ENCODE measurements at regions not wholly inside any gene's neighbourhood (a gene's known extent, or its start where the extent isn't known, plus 50 kb on each side); places are given as distances from the start of the nearest gene placed in this dataset.

DNA sequence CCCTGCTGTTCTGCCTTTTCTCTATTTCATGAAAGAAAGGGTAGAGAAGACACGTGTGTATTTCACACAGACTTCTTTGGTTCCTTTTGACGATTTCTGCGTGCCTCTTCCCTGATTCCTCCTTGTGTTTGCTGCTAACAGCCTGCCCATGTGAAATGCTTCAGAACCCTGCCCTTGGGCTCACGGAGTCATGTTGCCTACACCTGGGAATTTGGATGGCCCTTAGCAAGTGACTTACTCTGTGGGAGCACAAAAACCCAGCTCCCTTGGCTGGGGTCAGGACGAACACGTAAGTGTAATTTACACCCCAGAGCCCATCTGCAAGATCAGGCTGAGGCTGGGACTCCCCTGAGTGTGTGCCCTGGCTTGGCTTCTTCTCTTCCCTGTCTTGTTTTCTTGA, 220.3 kb upstream of the BCOR start:
- TF ChIP-seq ZNF883 (CRISPR knock-in tag; IDR thresholded peaks at IDR 0.05; ENCODE audit: not compliant biosample characterization) (no peak), PHF8 (CRISPR knock-in tag; IDR thresholded peaks at IDR 0.05) (no peak), TRIM24 (CRISPR knock-in tag; IDR thresholded peaks at IDR 0.05) (no peak), MLLT10 (CRISPR knock-in tag; IDR thresholded peaks at IDR 0.05) (no peak), ZSCAN25 (CRISPR knock-in tag; IDR thresholded peaks at IDR 0.05) (no peak), ZNF674 (CRISPR knock-in tag; IDR thresholded peaks at IDR 0.05; ENCODE audit: low read depth) (no peak), TAF1 (CRISPR knock-in tag; IDR thresholded peaks at IDR 0.05) (no peak), ARNT2 (CRISPR knock-in tag; IDR thresholded peaks at IDR 0.05; ENCODE audit: low read depth) (no peak), ZEB1 (IDR thresholded peaks at IDR 0.05; ENCODE audit: insufficient replicate concordance, low read depth) (no peak)
- TF ChIP-seq, protein P1, sequence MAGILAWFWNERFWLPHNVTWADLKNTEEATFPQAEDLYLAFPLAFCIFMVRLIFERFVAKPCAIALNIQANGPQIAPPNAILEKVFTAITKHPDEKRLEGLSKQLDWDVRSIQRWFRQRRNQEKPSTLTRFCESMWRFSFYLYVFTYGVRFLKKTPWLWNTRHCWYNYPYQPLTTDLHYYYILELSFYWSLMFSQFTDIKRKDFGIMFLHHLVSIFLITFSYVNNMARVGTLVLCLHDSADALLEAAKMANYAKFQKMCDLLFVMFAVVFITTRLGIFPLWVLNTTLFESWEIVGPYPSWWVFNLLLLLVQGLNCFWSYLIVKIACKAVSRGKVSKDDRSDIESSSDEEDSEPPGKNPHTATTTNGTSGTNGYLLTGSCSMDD (CRISPR knock-in tag; IDR thresholded peaks at IDR 0.05) = no peak
- BruUV-seq (replicated peaks) = no TSS peak
- WGBS (ENCODE audit: low lambda C conversion rate) = 37% methylated on average over 3 of the region's 6 CpGs
- H3K79me2 ChIP-seq (ENCODE audit: insufficient read depth, low read length) = no peaks in the 10 kb centered on the region
- no peak overlapping the region for H3K4me3 ChIP-seq (replicated peaks in 1 of 3; ENCODE audit: insufficient read depth in 1 of 3, low read depth in 2 of 3, low read length in 3 of 3)
- ATAC-seq (no peak), FAIRE-seq (no peak), DNase-seq (ENCODE audit: low spot score) (no peak)
- no peaks in the 10 kb centered on the region for H3K4me1 ChIP-seq (ENCODE audit: insufficient read depth, low read length)
- H3K4me2 ChIP-seq (ENCODE audit: low read depth, low read length) = no peak overlapping the region
- in situ Hi-C loops (cut with HindIII; ENCODE audit: extremely low pct_ligation_motif_present, low pct_unique_long_range_greater_than_20kb) (loop anchor here (10.0 kb wide), 1 partner anchor 157 kb away; no protein-coding TSS in a partner anchor), intact Hi-C loops (cut with micrococcal nuclease; ENCODE audit: unreplicated experiment) (no loop called here)
- H4K20me1 ChIP-seq (ENCODE audit: insufficient read depth, low read length) = no peaks in the 10 kb centered on the region
- H3K27me3 ChIP-seq (ENCODE audit: control insufficient read depth in 1 of 2, insufficient read depth in 2 of 2, low read length in 2 of 2) = no peaks in the 10 kb centered on the region
- no peak overlapping the region for H3K27ac ChIP-seq (ENCODE audit: extremely low read length, insufficient read depth, low read length)
- H3K9ac ChIP-seq (ENCODE audit: insufficient read depth, low read depth, low read length) = no peak overlapping the region
- H3K36me3 ChIP-seq (replicated peaks in 1 of 2; ENCODE audit: control insufficient read depth in 1 of 2, insufficient read depth in 2 of 2, low read length in 2 of 2) = no peaks in the 10 kb centered on the region
- ChIA-PET POLR2A (no interaction called here), CTCF (ENCODE audit: low intra/inter-chr PET ratio, low total read pairs) (no interaction called here)
- H2AFZ ChIP-seq (ENCODE audit: low read length) = no peak overlapping the region
- no peaks in the 10 kb centered on the region for H3K9me3 ChIP-seq (ENCODE audit: low read length)

DNA sequence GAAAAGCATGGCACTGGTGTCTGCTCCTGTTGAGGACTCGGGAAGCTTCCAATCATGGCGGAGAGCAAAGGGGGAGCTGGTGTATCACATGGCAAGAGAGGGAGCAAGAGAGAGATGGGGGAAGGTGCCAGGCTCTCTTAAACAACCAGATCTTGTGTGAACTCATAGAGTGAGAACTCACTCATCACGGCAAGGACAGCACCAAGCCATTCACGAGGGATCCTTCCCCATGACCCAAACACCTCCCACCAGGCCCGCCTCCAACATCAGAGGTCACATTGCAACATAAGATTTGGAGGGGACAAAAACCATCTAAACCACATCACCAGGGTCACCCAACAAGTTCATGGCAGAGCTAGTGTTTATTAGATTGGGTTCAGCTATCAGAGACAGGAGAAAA, 218.7 kb upstream of the BCOR start:
- WGBS (ENCODE audit: low lambda C conversion rate) = 90% methylated on average over 2 of the region's 5 CpGs
- ATAC-seq (no peak), FAIRE-seq (no peak), DNase-seq (ENCODE audit: low spot score) (no peak)
- H3K36me3 ChIP-seq (replicated peaks in 1 of 2; ENCODE audit: control insufficient read depth in 1 of 2, insufficient read depth in 2 of 2, low read length in 2 of 2) = no peaks in the 10 kb centered on the region
- no peak overlapping the region for H3K4me2 ChIP-seq (ENCODE audit: low read depth, low read length)
- no peaks in the 10 kb centered on the region for H4K20me1 ChIP-seq (ENCODE audit: insufficient read depth, low read length)
- CTCF ChIA-PET (ENCODE audit: low intra/inter-chr PET ratio, low total read pairs) = no interaction called here
- H3K79me2 ChIP-seq (ENCODE audit: insufficient read depth, low read length) = no peaks in the 10 kb centered on the region
- H3K4me3 ChIP-seq (replicated peaks in 1 of 3; ENCODE audit: insufficient read depth in 1 of 3, low read depth in 2 of 3, low read length in 3 of 3) = no peak overlapping the region
- H2AFZ ChIP-seq (ENCODE audit: low read length) = no peak overlapping the region
- H3K9me3 ChIP-seq (ENCODE audit: low read length) = no peaks in the 10 kb centered on the region
- intact Hi-C loops (cut with micrococcal nuclease; ENCODE audit: unreplicated experiment) (no loop called here), in situ Hi-C loops (cut with HindIII; ENCODE audit: extremely low pct_ligation_motif_present, low pct_unique_long_range_greater_than_20kb) (loop anchor here (10.0 kb wide), 1 partner anchor 158 kb away; no protein-coding TSS in a partner anchor)
- no peaks in the 10 kb centered on the region for H3K4me1 ChIP-seq (ENCODE audit: insufficient read depth, low read length)
- no peak overlapping the region for H3K9ac ChIP-seq (ENCODE audit: insufficient read depth, low read depth, low read length)
- no peaks in the 10 kb centered on the region for H3K27me3 ChIP-seq (ENCODE audit: control insufficient read depth in 1 of 2, insufficient read depth in 2 of 2, low read length in 2 of 2)
- POLR2A ChIA-PET = no interaction called here
- H3K27ac ChIP-seq (ENCODE audit: extremely low read length, insufficient read depth, low read length) = no peak overlapping the region
- no TSS peak for BruUV-seq (replicated peaks)
- TF ChIP-seq, protein P2, sequence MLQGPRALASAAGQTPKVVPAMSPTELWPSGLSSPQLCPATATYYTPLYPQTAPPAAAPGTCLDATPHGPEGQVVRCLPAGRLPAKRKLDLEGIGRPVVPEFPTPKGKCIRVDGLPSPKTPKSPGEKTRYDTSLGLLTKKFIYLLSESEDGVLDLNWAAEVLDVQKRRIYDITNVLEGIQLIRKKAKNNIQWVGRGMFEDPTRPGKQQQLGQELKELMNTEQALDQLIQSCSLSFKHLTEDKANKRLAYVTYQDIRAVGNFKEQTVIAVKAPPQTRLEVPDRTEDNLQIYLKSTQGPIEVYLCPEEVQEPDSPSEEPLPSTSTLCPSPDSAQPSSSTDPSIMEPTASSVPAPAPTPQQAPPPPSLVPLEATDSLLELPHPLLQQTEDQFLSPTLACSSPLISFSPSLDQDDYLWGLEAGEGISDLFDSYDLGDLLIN (CRISPR knock-in tag; IDR thresholded peaks at IDR 0.05; ENCODE audit: borderline replicate concordance) = no peak
- TF ChIP-seq, protein P3, sequence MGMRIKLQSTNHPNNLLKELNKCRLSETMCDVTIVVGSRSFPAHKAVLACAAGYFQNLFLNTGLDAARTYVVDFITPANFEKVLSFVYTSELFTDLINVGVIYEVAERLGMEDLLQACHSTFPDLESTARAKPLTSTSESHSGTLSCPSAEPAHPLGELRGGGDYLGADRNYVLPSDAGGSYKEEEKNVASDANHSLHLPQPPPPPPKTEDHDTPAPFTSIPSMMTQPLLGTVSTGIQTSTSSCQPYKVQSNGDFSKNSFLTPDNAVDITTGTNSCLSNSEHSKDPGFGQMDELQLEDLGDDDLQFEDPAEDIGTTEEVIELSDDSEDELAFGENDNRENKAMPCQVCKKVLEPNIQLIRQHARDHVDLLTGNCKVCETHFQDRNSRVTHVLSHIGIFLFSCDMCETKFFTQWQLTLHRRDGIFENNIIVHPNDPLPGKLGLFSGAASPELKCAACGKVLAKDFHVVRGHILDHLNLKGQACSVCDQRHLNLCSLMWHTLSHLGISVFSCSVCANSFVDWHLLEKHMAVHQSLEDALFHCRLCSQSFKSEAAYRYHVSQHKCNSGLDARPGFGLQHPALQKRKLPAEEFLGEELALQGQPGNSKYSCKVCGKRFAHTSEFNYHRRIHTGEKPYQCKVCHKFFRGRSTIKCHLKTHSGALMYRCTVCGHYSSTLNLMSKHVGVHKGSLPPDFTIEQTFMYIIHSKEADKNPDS (CRISPR knock-in tag; IDR thresholded peaks at IDR 0.05) = no peak
- no peak for TF ChIP-seq ZNF891 (CRISPR knock-in tag; IDR thresholded peaks at IDR 0.05)
- no peak for TF ChIP-seq MTF2 (CRISPR knock-in tag; IDR thresholded peaks at IDR 0.05; ENCODE audit: borderline replicate concordance)
- TF ChIP-seq NCOA1 (CRISPR knock-in tag; IDR thresholded peaks at IDR 0.05) = no peak
- no peak for TF ChIP-seq ZSCAN20 (CRISPR knock-in tag; IDR thresholded peaks at IDR 0.05; ENCODE audit: borderline replicate concordance)
- TF ChIP-seq CHD2 (IDR thresholded peaks at IDR 0.05; ENCODE audit: low read depth, low read length) = no peak
- TF ChIP-seq ZNF563 (CRISPR knock-in tag; IDR thresholded peaks at IDR 0.05) = no peak

Measured in HepG2 (cell line).